EL (cell line): ENCODE measurements at regions not wholly inside any gene's neighbourhood (a gene's known extent, or its start where the extent isn't known, plus 50 kb on each side); places are given as distances from the start of the nearest gene placed in this dataset.

ENCODE experiments used
- DNase-seq: peaks from one replicate; pipeline ENCODE4 v3.0.0-alpha.2; 2016

- no peak for DNase-seq
These were observed 130.0 kb upstream of the MAOA start for GRCh38 chrX:43525901-43526610.

GRCh38 chrX:43526878-43527277 is 129.2 kb upstream of the MAOA start:
- DNase-seq: no peak

DNA sequence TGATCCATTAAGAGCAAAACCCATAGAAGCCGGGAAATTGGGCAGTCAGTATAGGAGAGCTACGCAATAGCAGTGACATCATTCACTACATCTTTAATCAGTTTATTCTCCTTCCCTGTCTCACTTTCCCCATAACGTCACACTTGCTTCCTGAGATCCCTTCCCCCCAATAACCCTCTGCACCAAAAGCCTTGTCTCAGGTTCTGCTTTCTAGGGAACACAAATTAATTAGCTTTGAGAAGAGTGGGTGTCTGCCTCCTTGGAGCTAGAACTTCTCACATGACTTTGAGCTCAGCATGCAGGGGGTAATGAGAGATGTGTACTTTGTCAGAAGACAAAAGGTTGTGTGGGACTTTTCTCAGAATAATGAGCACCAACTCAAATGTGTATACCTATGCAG is 128.3 kb upstream of the MAOA start:
- DNase-seq: no peak

- DNase-seq: no peak
These were observed 125.3 kb upstream of the MAOA start for GRCh38 chrX:43530837-43531236.

DNA sequence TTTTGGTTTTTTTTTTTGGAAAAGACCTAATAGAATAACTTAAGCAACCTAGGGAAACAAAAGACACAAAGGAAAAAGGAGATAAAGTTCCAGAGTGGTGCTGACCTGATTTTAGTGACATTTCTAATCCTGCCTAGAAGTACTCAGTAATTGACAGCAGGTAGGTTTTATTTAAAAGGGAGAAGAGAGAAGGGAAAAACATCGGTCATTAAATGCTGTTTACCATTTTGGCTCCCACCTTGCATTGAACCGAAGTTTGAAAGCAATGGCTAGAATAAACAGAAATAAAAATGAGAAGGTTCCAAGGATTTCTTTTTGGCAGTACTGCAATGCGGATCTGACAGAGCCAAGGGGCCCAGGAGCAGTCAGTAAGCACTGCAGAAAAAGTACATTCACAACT is 115.8 kb upstream of the MAOA start:
- no peak for DNase-seq

GRCh38 chrX:43551590-43551989 is 104.5 kb upstream of the MAOA start:
- no peak for DNase-seq

GRCh38 chrX:43552156-43552555 is 103.9 kb upstream of the MAOA start:
- DNase-seq: no peak

- no peak for DNase-seq
These were observed 103.4 kb upstream of the MAOA start for GRCh38 chrX:43552703-43553102.

- DNase-seq: no peak
These were observed 102.8 kb upstream of the MAOA start for GRCh38 chrX:43553257-43553656.

DNA sequence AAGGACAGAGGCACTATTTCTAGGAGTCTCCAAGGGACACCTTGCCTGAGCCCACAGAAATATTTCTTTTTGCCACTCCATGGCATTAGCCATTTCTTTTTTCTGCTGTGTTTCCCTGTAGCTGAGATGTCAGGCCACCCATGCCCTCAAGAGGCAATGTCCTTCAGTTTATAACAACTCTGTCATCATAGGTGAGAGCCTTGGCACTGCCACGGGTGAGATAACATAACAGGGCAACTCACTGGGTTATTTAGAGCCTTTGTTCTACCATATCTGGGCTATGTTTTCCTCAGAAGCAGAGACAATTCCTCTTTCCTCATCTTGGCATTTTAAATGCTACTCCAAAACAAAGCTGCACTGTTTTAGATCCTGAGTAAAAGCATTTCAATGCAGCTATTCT is 99.9 kb upstream of the MAOA start:
- DNase-seq: no peak

GRCh38 chrX:43557792-43558191 is 98.3 kb upstream of the MAOA start:
- peak; percentile 21 for DNase-seq

- peak; percentile 14 for DNase-seq
These were observed 96.5 kb upstream of the MAOA start for GRCh38 chrX:43559644-43560043.

GRCh38 chrX:43560247-43560946 is 95.7 kb upstream of the MAOA start:
- DNase-seq: no peak

- DNase-seq: no peak
These were observed 93.7 kb upstream of the MAOA start for GRCh38 chrX:43562372-43562771.

GRCh38 chrX:43564953-43565352 is 91.1 kb upstream of the MAOA start:
- DNase-seq: no peak

GRCh38 chrX:43566170-43566569 is 89.9 kb upstream of the MAOA start:
- no peak for DNase-seq

GRCh38 chrX:43573441-43574015 is 82.6 kb upstream of the MAOA start:
- no peak for DNase-seq

GRCh38 chrX:43580621-43581020 is 75.5 kb upstream of the MAOA start:
- DNase-seq: no peak

GRCh38 chrX:43581167-43581566 is 74.9 kb upstream of the MAOA start:
- no peak for DNase-seq

GRCh38 chrX:43581888-43582539 is 74.1 kb upstream of the MAOA start:
- DNase-seq: no peak

- no peak for DNase-seq
These were observed 73.6 kb upstream of the MAOA start for GRCh38 chrX:43582540-43582913.

- no peak for DNase-seq
These were observed 70.2 kb upstream of the MAOA start for GRCh38 chrX:43585922-43586321.

DNA sequence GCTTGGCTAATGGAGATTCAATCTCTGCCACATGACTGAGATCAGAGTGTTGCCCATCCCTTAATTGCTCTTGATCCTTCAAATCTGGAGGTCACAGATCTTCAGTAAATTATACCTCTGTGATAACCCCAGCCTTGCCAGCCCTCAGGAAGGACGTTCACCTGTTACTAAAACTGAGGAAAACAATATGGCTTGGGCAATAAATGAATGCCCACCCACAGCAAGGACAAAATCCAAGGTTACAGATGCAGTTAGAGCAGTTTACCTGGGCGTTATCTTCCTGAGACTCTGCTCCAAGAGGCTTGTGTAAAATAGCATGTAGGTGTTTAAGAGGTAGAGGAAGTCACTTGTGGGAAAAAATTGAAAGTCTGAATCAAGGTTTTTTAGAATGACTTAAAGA is 69.3 kb upstream of the MAOA start:
- DNase-seq: no peak

GRCh38 chrX:43589735-43590134 is 66.4 kb upstream of the MAOA start:
- no peak for DNase-seq
